Stimulated activated naive CD8-positive, alpha-beta T cell treated with anti-CD3 and anti-CD28 coated beads, Interleukin-15, amount 100 ng/mL, for 72 hours (primary cell): ENCODE measurements at regions not wholly inside any gene's neighbourhood (a gene's known extent, or its start where the extent isn't known, plus 50 kb on each side); places are given as distances from the start of the nearest gene placed in this dataset.
A peak's percentile ranks its signal among the peaks of the same experiment; 100 is the strongest.
"Not testable (repeated sequence)": the region's sequence is repeated elsewhere in the genome, so short reads cannot be mapped to it uniquely, and the experiment has no call there.

Experiments used
- ATAC-seq: fragments of 150-1000 bp; cut with Tn5 transposase; 2 replicates; pipeline ENCODE4 v1.10.0; 2021; ENCODE audit warnings: mild to moderate bottlenecking, moderate library complexity
- DNase-seq, 2 donors: peaks; one replicate each; pipeline ENCODE4 v3.0.0; 2021 to 2022
- H3K27ac Mint-ChIP-seq, 2 donors: one replicate each; pipeline ENCODE4 v1.8.0; 2022; ENCODE audit warnings: mild to moderate bottlenecking in 2 of 2, mixed read lengths in 2 of 2, moderate library complexity in 2 of 2
- H3K27me3 Mint-ChIP-seq: one replicate; pipeline ENCODE4 v1.8.0; 2022; ENCODE audit warnings: mixed read lengths
- H3K4me1 Mint-ChIP-seq: one replicate; pipeline ENCODE4 v1.8.0; 2022; ENCODE audit warnings: mild to moderate bottlenecking, mixed read lengths
- H3K4me3 Mint-ChIP-seq, 2 donors: one replicate each; pipeline ENCODE4 v1.8.0; 2022; ENCODE audit warnings: mild to moderate bottlenecking in 2 of 2, mixed read lengths in 2 of 2, moderate library complexity in 1 of 2
- H3K9me3 Mint-ChIP-seq, 2 donors: one replicate each; pipeline ENCODE4 v1.8.0; 2022; ENCODE audit warnings: mixed read lengths in 2 of 2

- no peaks in the 10 kb centered on the region for H3K27me3 Mint-ChIP-seq
- DNase-seq (no peak), ATAC-seq (no peak)
- no peaks in the 10 kb centered on the region for H3K9me3 Mint-ChIP-seq
- H3K4me3 Mint-ChIP-seq = no peak overlapping the region
- H3K27ac Mint-ChIP-seq = no peak overlapping the region
- peaks cover 9% of the 10 kb centered on the region for H3K4me1 Mint-ChIP-seq
Measured at GRCh38 chr6:6982663-6983062, 125.1 kb upstream of the RREB1 start.

- no peaks in the 10 kb centered on the region for H3K27me3 Mint-ChIP-seq
- peaks cover 9% of the 10 kb centered on the region for H3K4me1 Mint-ChIP-seq
- H3K27ac Mint-ChIP-seq = no peak overlapping the region
- DNase-seq (no peak), ATAC-seq (no peak)
- no peak overlapping the region for H3K4me3 Mint-ChIP-seq
- H3K9me3 Mint-ChIP-seq = no peaks in the 10 kb centered on the region
Measured at GRCh38 chr6:6984585-6985366, 123.0 kb upstream of the RREB1 start.

- Mint-ChIP-seq H3K27ac (no peak overlapping the region), H3K27me3 (no peaks in the 10 kb centered on the region), H3K4me3 (no peak overlapping the region), H3K9me3 (no peaks in the 10 kb centered on the region), H3K4me1 (peaks cover 9% of the 10 kb centered on the region)
- DNase-seq (no peak), ATAC-seq (no peak)
Measured at GRCh38 chr6:6986344-6986743, 121.4 kb upstream of the RREB1 start.

GRCh38 chr6:6987749-6988148, 120.0 kb upstream of the RREB1 start:
- Mint-ChIP-seq H3K9me3 (no peaks in the 10 kb centered on the region), H3K27me3 (no peaks in the 10 kb centered on the region), H3K4me3 (no peak overlapping the region), H3K4me1 (no peaks in the 10 kb centered on the region), H3K27ac (peak overlapping the region in 1 of 2 donors; percentile 92)
- ATAC-seq (no peak), DNase-seq (no peak)

- not testable (repeated sequence) for H3K27me3 Mint-ChIP-seq, H3K9me3 Mint-ChIP-seq, H3K4me1 Mint-ChIP-seq, DNase-seq, H3K27ac Mint-ChIP-seq, ATAC-seq, H3K4me3 Mint-ChIP-seq
Measured at GRCh38 chr6:6990059-6990458, 117.7 kb upstream of the RREB1 start.

- Mint-ChIP-seq H3K27me3 (no peaks in the 10 kb centered on the region), H3K9me3 (no peaks in the 10 kb centered on the region), H3K4me1 (no peaks in the 10 kb centered on the region), H3K27ac (no peak overlapping the region), H3K4me3 (no peak overlapping the region)
- ATAC-seq (no peak), DNase-seq (no peak)
Measured at GRCh38 chr6:6993503-6994237, 114.1 kb upstream of the RREB1 start.

GRCh38 chr6:6994796-6995195, 113.0 kb upstream of the RREB1 start:
- no peaks in the 10 kb centered on the region for H3K27me3 Mint-ChIP-seq
- DNase-seq = no peak
- no peak overlapping the region for H3K4me3 Mint-ChIP-seq
- no peaks in the 10 kb centered on the region for H3K4me1 Mint-ChIP-seq
- ATAC-seq = no peak
- no peak overlapping the region for H3K27ac Mint-ChIP-seq
- H3K9me3 Mint-ChIP-seq = no peaks in the 10 kb centered on the region

GRCh38 chr6:6995328-6995727, 112.4 kb upstream of the RREB1 start:
- no peak for ATAC-seq
- Mint-ChIP-seq H3K9me3 (no peaks in the 10 kb centered on the region), H3K27me3 (no peaks in the 10 kb centered on the region), H3K4me3 (no peak overlapping the region), H3K27ac (no peak overlapping the region), H3K4me1 (no peaks in the 10 kb centered on the region)
- DNase-seq = no peak

GRCh38 chr6:6996124-6996523, 111.6 kb upstream of the RREB1 start:
- Mint-ChIP-seq H3K9me3 (no peaks in the 10 kb centered on the region), H3K4me3 (no peak overlapping the region), H3K4me1 (no peaks in the 10 kb centered on the region), H3K27me3 (no peaks in the 10 kb centered on the region), H3K27ac (no peak overlapping the region)
- no peak for DNase-seq
- no peak for ATAC-seq

GRCh38 chr6:6997263-6998193, 110.2 kb upstream of the RREB1 start:
- no peaks in the 10 kb centered on the region for H3K9me3 Mint-ChIP-seq
- H3K27me3 Mint-ChIP-seq = no peaks in the 10 kb centered on the region
- H3K27ac Mint-ChIP-seq = no peak overlapping the region
- H3K4me1 Mint-ChIP-seq = no peaks in the 10 kb centered on the region
- ATAC-seq (no peak), DNase-seq (no peak)
- no peak overlapping the region for H3K4me3 Mint-ChIP-seq

- no peaks in the 10 kb centered on the region for H3K9me3 Mint-ChIP-seq
- no peaks in the 10 kb centered on the region for H3K4me1 Mint-ChIP-seq
- H3K27me3 Mint-ChIP-seq = peaks cover 6% of the 10 kb centered on the region
- ATAC-seq (no peak), DNase-seq (no peak)
- no peak overlapping the region for H3K4me3 Mint-ChIP-seq
- no peak overlapping the region for H3K27ac Mint-ChIP-seq
Measured at GRCh38 chr6:6998194-6998569, 109.6 kb upstream of the RREB1 start.

- no peak for DNase-seq
- H3K27me3 Mint-ChIP-seq = peaks cover 18% of the 10 kb centered on the region
- ATAC-seq = no peak
- peaks cover 6% of the 10 kb centered on the region for H3K4me1 Mint-ChIP-seq
- H3K27ac Mint-ChIP-seq = no peak overlapping the region
- no peak overlapping the region for H3K4me3 Mint-ChIP-seq
- no peaks in the 10 kb centered on the region for H3K9me3 Mint-ChIP-seq
Measured at GRCh38 chr6:7000825-7001777, 106.7 kb upstream of the RREB1 start.

GRCh38 chr6:7003041-7003440, 104.7 kb upstream of the RREB1 start:
- DNase-seq = no peak
- H3K27me3 Mint-ChIP-seq = peaks cover 18% of the 10 kb centered on the region

GRCh38 chr6:7004581-7005297, 103.0 kb upstream of the RREB1 start:
- DNase-seq (no peak), ATAC-seq (no peak)
- Mint-ChIP-seq H3K4me3 (no peak overlapping the region), H3K9me3 (no peaks in the 10 kb centered on the region), H3K27me3 (peaks cover 18% of the 10 kb centered on the region), H3K4me1 (peaks cover 20% of the 10 kb centered on the region), H3K27ac (no peak overlapping the region)

More at GRCh38 chr6:7003041-7003440, 104.7 kb upstream of the RREB1 start:
- Mint-ChIP-seq H3K27ac (no peak overlapping the region), H3K4me1 (peaks cover 20% of the 10 kb centered on the region), H3K9me3 (no peaks in the 10 kb centered on the region), H3K4me3 (no peak overlapping the region)
- no peak for ATAC-seq
